ENCODE measurements at regions not wholly inside any gene's neighbourhood (a gene's known extent, or its start where the extent isn't known, plus 50 kb on each side); places are given as distances from the start of the nearest gene placed in this dataset.

DNA sequence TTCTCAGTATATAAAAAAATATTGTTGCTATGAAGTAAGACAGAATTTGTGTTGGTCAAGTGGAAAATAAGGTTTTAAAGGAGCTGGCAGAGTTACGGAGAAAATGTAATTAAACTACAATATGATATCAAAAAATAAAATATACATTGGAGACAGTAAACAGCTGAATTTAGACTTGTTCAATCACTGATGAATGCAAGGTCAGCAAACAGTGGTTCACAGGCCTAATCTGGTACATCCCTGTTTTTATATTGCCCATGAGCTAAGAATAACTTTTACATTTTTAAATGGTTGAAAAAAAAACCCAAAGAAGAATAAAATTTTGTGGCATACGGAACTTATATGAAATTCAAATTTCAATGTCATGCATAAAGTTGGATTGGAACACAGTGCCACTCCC lies 131.0 kb upstream of the TRIB2 start:
- TF ChIP-seq, protein P1, sequence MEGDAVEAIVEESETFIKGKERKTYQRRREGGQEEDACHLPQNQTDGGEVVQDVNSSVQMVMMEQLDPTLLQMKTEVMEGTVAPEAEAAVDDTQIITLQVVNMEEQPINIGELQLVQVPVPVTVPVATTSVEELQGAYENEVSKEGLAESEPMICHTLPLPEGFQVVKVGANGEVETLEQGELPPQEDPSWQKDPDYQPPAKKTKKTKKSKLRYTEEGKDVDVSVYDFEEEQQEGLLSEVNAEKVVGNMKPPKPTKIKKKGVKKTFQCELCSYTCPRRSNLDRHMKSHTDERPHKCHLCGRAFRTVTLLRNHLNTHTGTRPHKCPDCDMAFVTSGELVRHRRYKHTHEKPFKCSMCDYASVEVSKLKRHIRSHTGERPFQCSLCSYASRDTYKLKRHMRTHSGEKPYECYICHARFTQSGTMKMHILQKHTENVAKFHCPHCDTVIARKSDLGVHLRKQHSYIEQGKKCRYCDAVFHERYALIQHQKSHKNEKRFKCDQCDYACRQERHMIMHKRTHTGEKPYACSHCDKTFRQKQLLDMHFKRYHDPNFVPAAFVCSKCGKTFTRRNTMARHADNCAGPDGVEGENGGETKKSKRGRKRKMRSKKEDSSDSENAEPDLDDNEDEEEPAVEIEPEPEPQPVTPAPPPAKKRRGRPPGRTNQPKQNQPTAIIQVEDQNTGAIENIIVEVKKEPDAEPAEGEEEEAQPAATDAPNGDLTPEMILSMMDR (IDR thresholded peaks at IDR 0.05; ENCODE audit: insufficient read depth, low read length), result no peak
- DNase-seq (ENCODE audit: low read depth), result no peak
- no peak overlapping the region for H3K4me3 ChIP-seq (ENCODE audit: low read depth, low read length)

GRCh38 chr2:12587228-12587627 lies 129.5 kb upstream of the TRIB2 start:
- DNase-seq (ENCODE audit: low read depth), result no peak
- TF ChIP-seq, protein P1 (IDR thresholded peaks at IDR 0.05; ENCODE audit: insufficient read depth, low read length), result no peak
- H3K4me3 ChIP-seq (ENCODE audit: low read depth, low read length), result no peak overlapping the region

GRCh38 chr2:12587729-12588522 lies 128.8 kb upstream of the TRIB2 start:
- H3K4me3 ChIP-seq (ENCODE audit: low read depth, low read length), result peak overlapping the region; percentile 6
- TF ChIP-seq, protein P1 (IDR thresholded peaks at IDR 0.05; ENCODE audit: insufficient read depth, low read length), result no peak
- peak; percentile 92 for DNase-seq (ENCODE audit: low read depth)

DNA sequence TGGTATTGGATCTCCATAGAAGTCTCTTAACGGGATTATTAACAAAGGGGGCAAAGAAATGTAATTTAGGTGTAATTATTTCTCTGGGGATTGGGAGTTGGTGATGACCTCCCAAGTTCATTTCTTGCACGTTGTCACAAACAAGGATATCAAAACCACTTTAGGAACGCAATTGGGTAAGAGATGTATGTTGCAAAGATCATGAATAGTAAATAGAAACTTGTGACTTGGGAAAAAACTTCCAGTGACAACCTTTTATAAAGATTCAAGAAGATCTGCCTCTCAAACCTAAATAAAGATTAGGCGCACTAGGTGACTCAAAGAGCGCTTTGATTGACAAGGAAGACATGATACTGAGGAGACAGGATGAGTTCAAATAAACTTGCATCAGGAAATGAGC lies 127.8 kb upstream of the TRIB2 start:
- no peak for DNase-seq (ENCODE audit: low read depth)
- TF ChIP-seq, protein P1 (IDR thresholded peaks at IDR 0.05; ENCODE audit: insufficient read depth, low read length), result no peak
- H3K4me3 ChIP-seq (ENCODE audit: low read depth, low read length), result no peak overlapping the region

GRCh38 chr2:12589802-12590320 lies 126.9 kb upstream of the TRIB2 start:
- TF ChIP-seq, protein P1 (IDR thresholded peaks at IDR 0.05; ENCODE audit: insufficient read depth, low read length), result no peak
- DNase-seq (ENCODE audit: low read depth), result no peak
- no peak overlapping the region for H3K4me3 ChIP-seq (ENCODE audit: low read depth, low read length)

- DNase-seq (ENCODE audit: low read depth), result no peak
- H3K4me3 ChIP-seq (ENCODE audit: low read depth, low read length), result no peak overlapping the region
- TF ChIP-seq, protein P1 (IDR thresholded peaks at IDR 0.05; ENCODE audit: insufficient read depth, low read length), result no peak
Observed at GRCh38 chr2:12592296-12592695, 124.4 kb upstream of the TRIB2 start.
